ENCODE measurements at regions not wholly inside any gene's neighbourhood (a gene's known extent, or its start where the extent isn't known, plus 50 kb on each side); places are given as distances from the start of the nearest gene placed in this dataset.

DNA sequence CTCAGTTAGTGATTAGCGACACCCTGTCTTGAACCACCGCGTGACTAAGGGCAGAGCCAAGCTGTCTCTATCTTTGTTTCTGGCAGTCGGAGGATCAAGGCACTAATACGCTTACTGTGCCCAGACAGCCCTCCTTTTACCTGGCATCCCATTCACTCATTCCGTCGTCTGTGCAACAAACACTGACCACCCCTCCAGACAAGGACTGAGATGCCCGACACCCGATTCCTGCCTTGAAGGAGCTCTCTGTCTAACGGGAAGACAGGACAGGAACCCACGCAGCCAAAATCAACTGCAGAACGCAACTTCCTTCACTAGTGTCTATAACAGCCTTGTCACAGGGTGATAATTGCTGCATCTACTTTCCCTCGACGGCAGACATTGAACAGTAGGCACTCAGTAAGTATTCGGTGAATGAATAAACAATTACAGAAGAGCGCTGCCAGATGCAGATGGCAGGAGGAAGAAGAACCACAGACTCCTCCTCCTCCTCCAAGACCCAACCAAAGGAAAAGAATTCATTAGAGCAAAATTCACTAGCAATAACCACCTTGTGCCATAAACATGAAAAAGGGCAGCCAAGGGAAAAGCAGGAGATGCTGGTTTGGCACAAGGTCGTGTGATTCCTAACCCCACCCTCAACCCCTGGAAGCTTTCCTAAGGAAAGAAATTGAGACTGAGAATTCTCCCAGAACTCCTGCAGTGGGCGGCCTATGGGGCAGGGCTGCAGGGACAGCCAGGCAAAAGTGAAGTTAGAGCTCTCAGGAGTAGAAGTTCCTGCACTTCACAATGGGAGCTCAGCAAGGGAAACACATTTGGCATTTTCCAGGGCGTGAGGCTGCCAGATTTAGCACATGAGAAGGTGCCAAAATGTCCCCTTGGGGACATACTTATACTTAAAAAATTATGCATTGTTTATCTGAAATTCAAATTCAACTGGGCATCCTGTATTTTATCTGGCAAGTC is 186.6 kb upstream of the DIO3 start:
- H2AFZ ChIP-seq (ENCODE audit: low read depth): no peak overlapping the region
- H4K20me1 ChIP-seq (ENCODE audit: insufficient read depth): no peaks in the 10 kb centered on the region
- H3K4me3 ChIP-seq (IDR thresholded peaks at IDR 0.05; ENCODE audit: insufficient read depth, low read depth, low read length): no peak overlapping the region
- H3K27me3 ChIP-seq (ENCODE audit: insufficient read depth, low read depth): no peaks in the 10 kb centered on the region; the same call in 1 of the 2 replicates
- H3K36me3 ChIP-seq (ENCODE audit: insufficient read depth): no peaks in the 10 kb centered on the region
- no peaks in the 10 kb centered on the region for H3K4me1 ChIP-seq (ENCODE audit: low read depth, poor library complexity, severe bottlenecking)
- H3K79me2 ChIP-seq (ENCODE audit: insufficient read depth, low read depth): no peaks in the 10 kb centered on the region
- H3K27ac ChIP-seq: no peak overlapping the region
- TF ChIP-seq, protein P1, sequence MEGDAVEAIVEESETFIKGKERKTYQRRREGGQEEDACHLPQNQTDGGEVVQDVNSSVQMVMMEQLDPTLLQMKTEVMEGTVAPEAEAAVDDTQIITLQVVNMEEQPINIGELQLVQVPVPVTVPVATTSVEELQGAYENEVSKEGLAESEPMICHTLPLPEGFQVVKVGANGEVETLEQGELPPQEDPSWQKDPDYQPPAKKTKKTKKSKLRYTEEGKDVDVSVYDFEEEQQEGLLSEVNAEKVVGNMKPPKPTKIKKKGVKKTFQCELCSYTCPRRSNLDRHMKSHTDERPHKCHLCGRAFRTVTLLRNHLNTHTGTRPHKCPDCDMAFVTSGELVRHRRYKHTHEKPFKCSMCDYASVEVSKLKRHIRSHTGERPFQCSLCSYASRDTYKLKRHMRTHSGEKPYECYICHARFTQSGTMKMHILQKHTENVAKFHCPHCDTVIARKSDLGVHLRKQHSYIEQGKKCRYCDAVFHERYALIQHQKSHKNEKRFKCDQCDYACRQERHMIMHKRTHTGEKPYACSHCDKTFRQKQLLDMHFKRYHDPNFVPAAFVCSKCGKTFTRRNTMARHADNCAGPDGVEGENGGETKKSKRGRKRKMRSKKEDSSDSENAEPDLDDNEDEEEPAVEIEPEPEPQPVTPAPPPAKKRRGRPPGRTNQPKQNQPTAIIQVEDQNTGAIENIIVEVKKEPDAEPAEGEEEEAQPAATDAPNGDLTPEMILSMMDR (conservative IDR thresholded peaks at IDR 0.05; ENCODE audit: low read depth, low read length): no peak
- H3K9ac ChIP-seq: no peak overlapping the region
- no peak overlapping the region for H3K4me2 ChIP-seq

DNA sequence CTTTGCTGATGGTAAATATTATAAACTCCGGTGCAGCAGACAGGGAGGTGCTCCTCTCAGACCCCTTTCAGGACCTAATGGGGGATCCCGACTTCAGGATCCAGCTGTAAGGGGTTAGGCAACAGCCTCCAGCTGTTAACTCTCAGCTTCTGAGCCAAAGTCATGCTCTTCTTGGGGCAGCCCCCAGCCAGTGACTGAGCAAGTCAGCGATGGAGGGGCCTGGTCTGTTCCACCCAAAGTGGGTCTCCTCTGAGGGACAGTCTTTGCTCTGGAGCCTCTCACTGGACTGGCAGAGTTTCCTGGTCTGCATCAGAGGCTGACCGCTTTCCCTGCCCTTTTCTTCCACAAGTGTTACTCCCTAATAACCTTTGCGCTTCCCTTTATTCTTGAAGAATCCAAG is 184.2 kb upstream of the DIO3 start:
- Histone ChIP-seq H3K79me2 (ENCODE audit: insufficient read depth, low read depth) (no peaks in the 10 kb centered on the region), H2AFZ (ENCODE audit: low read depth) (no peak overlapping the region), H3K4me3 (IDR thresholded peaks at IDR 0.05; ENCODE audit: insufficient read depth, low read depth, low read length) (no peak overlapping the region), H3K27ac (no peak overlapping the region), H3K4me1 (ENCODE audit: low read depth, poor library complexity, severe bottlenecking) (no peaks in the 10 kb centered on the region), H3K9ac (no peak overlapping the region), H3K27me3 (ENCODE audit: insufficient read depth, low read depth) (no peaks in the 10 kb centered on the region; the same call in 1 of the 2 replicates), H3K36me3 (ENCODE audit: insufficient read depth) (no peaks in the 10 kb centered on the region), H4K20me1 (ENCODE audit: insufficient read depth) (no peaks in the 10 kb centered on the region), H3K4me2 (no peak overlapping the region)
- TF ChIP-seq, protein P1 (conservative IDR thresholded peaks at IDR 0.05; ENCODE audit: low read depth, low read length): no peak

DNA sequence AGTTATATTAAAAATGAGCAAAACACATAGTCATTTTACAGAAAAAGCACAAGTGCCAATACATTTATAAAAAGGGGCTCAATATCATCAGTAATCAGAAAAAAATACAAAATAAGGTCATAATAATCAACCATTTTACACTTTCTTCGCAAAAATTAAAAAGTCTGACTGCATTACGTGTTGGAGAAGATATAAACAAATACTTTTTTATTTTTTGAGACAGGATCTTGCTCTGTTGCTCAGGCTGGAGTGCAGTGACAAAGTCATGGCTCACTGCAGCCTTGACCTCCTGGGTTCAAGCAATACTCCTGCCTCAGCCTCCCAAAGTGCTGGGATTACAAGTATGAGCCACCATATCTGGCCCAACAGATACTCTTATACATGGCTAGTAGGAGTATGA is 181.5 kb upstream of the DIO3 start:
- no peaks in the 10 kb centered on the region for H3K36me3 ChIP-seq (ENCODE audit: insufficient read depth)
- H3K4me2 ChIP-seq: no peak overlapping the region
- H3K9ac ChIP-seq: no peak overlapping the region
- no peaks in the 10 kb centered on the region for H4K20me1 ChIP-seq (ENCODE audit: insufficient read depth)
- no peaks in the 10 kb centered on the region for H3K27me3 ChIP-seq (ENCODE audit: insufficient read depth, low read depth)
- no peak overlapping the region for H2AFZ ChIP-seq (ENCODE audit: low read depth)
- TF ChIP-seq, protein P1 (conservative IDR thresholded peaks at IDR 0.05; ENCODE audit: low read depth, low read length): no peak
- H3K27ac ChIP-seq: no peak overlapping the region
- no peaks in the 10 kb centered on the region for H3K4me1 ChIP-seq (ENCODE audit: low read depth, poor library complexity, severe bottlenecking)
- no peaks in the 10 kb centered on the region for H3K79me2 ChIP-seq (ENCODE audit: insufficient read depth, low read depth)
- no peak overlapping the region for H3K4me3 ChIP-seq (IDR thresholded peaks at IDR 0.05; ENCODE audit: insufficient read depth, low read depth, low read length)

DNA sequence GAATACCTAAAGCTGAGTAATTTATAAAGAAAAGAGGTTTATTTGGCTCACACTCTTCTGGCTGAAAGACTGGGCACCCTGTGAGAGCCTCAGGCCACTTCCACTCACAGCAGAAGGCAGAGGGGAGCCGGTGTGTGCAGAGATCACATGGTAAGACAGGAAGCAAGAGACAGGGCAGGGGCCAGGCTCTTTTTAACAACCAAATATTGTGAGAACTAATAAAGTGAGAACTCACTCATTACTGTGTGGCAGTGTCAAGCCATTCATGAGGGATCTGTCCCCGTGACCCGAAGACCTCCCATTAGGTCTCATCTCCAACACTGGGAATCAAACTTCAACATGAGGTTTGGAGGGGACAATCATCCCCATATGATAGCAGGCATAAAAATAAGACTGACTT is 180.8 kb upstream of the DIO3 start:
- Histone ChIP-seq H4K20me1 (ENCODE audit: insufficient read depth) (no peaks in the 10 kb centered on the region), H3K9ac (no peak overlapping the region), H2AFZ (ENCODE audit: low read depth) (no peak overlapping the region), H3K4me1 (ENCODE audit: low read depth, poor library complexity, severe bottlenecking) (no peaks in the 10 kb centered on the region), H3K27me3 (ENCODE audit: insufficient read depth, low read depth) (no peaks in the 10 kb centered on the region), H3K27ac (no peak overlapping the region), H3K4me3 (IDR thresholded peaks at IDR 0.05; ENCODE audit: insufficient read depth, low read depth, low read length) (no peak overlapping the region), H3K4me2 (no peak overlapping the region), H3K79me2 (ENCODE audit: insufficient read depth, low read depth) (no peaks in the 10 kb centered on the region), H3K36me3 (ENCODE audit: insufficient read depth) (no peaks in the 10 kb centered on the region)
- TF ChIP-seq, protein P1 (conservative IDR thresholded peaks at IDR 0.05; ENCODE audit: low read depth, low read length): no peak
